Mesenchymal stem cell (in vitro differentiated cells and primary cell): ENCODE measurements at regions not wholly inside any gene's neighbourhood (a gene's known extent, or its start where the extent isn't known, plus 50 kb on each side); places are given as distances from the start of the nearest gene placed in this dataset.

ENCODE experiments used
- DNase-seq: peaks from one replicate; pipeline ENCODE4 v3.0.0-alpha.2; 2013
- H2AFZ ChIP-seq: one replicate; pipeline ENCODE4 v1.6.1; 2013; ENCODE audit warnings: low read depth, mild to moderate bottlenecking, control low read depth, inconsistent platforms, low read length, moderate library complexity
- H2AK5ac ChIP-seq: 2 replicates; pipeline ENCODE4 v1.6.1; 2013; ENCODE audit warnings: low read length, moderate library complexity, mild to moderate bottlenecking, inconsistent platforms; ENCODE audit not compliant: severe bottlenecking
- H2BK120ac ChIP-seq: one replicate; pipeline ENCODE4 v1.6.1; 2013; ENCODE audit warnings: low read depth, mild to moderate bottlenecking, inconsistent platforms, low read length, moderate library complexity
- H2BK12ac ChIP-seq, 2 experiments: one replicate each; pipeline ENCODE4 v1.6.1; 2013; ENCODE audit warnings: inconsistent platforms in 2 of 2, low read length in 2 of 2, mild to moderate bottlenecking in 2 of 2, moderate library complexity in 2 of 2, control low read depth in 1 of 2
- H2BK15ac ChIP-seq: one replicate; pipeline ENCODE4 v1.6.1; 2013; ENCODE audit warnings: mild to moderate bottlenecking, low read depth, inconsistent platforms; ENCODE audit not compliant: poor library complexity, severe bottlenecking
- H2BK5ac ChIP-seq: 2 replicates; pipeline ENCODE4 v1.6.1; 2013; ENCODE audit warnings: low read depth, mild to moderate bottlenecking, low read length, control low read depth, inconsistent platforms; ENCODE audit not compliant: poor library complexity, severe bottlenecking
- H3K14ac ChIP-seq, 2 experiments: one replicate each; pipeline ENCODE4 v1.6.1; 2013; ENCODE audit warnings: inconsistent platforms in 2 of 2, low read length in 2 of 2, control low read depth in 1 of 2, mild to moderate bottlenecking in 1 of 2, moderate library complexity in 1 of 2
- H3K18ac ChIP-seq, 2 experiments: one replicate each; pipeline ENCODE4 v1.6.1; 2013; ENCODE audit warnings: inconsistent platforms in 2 of 2, low read length in 2 of 2, control low read depth in 1 of 2, low read depth in 1 of 2, mild to moderate bottlenecking in 1 of 2
- H3K23ac ChIP-seq, 2 experiments: one replicate each; pipeline ENCODE4 v1.6.1; 2013; ENCODE audit warnings: inconsistent platforms in 2 of 2, low read length in 2 of 2, mild to moderate bottlenecking in 2 of 2, moderate library complexity in 2 of 2, control low read depth in 1 of 2
- H3K27ac ChIP-seq: 2 replicates; pipeline ENCODE4 v1.5.1; 2013; ENCODE audit warnings: mild to moderate bottlenecking, moderate library complexity, low read length, control low read depth, inconsistent platforms; ENCODE audit not compliant: poor library complexity, severe bottlenecking
- H3K27me3 ChIP-seq, 2 experiments: 2 replicates each; pipeline versions ENCODE4 v1.6.1 to v1.7.0; 2013; ENCODE audit warnings: low read length in 2 of 2, mild to moderate bottlenecking in 2 of 2, moderate library complexity in 2 of 2, control low read depth in 1 of 2, inconsistent platforms in 1 of 2; ENCODE audit not compliant: control insufficient read depth in 1 of 2, insufficient read depth in 1 of 2
- H3K36me3 ChIP-seq, 2 experiments: 2 replicates each; pipeline versions ENCODE4 v1.6.1 to v1.7.0; 2013; ENCODE audit warnings: low read length in 2 of 2, control low read depth in 1 of 2, inconsistent platforms in 1 of 2, low read depth in 1 of 2, mild to moderate bottlenecking in 1 of 2; ENCODE audit not compliant: insufficient read depth in 2 of 2, control insufficient read depth in 1 of 2
- H3K4ac ChIP-seq, 2 experiments: one replicate each; pipeline ENCODE4 v1.6.1; 2013; ENCODE audit warnings: inconsistent platforms in 2 of 2, low read length in 2 of 2, mild to moderate bottlenecking in 2 of 2, moderate library complexity in 2 of 2, control low read depth in 1 of 2, low read depth in 1 of 2
- H3K4me1 ChIP-seq: 2 replicates; pipeline ENCODE4 v1.6.1; 2013; ENCODE audit warnings: low read depth, low read length, control low read depth; ENCODE audit not compliant: control insufficient read depth, insufficient read depth
- H3K4me2 ChIP-seq: 2 replicates; pipeline ENCODE4 v1.6.1; 2013; ENCODE audit warnings: low read length, mild to moderate bottlenecking, inconsistent platforms; ENCODE audit not compliant: poor library complexity, severe bottlenecking
- H3K4me3 ChIP-seq, 2 experiments: 2 replicates each; pipeline versions ENCODE4 v1.5.1 to v1.7.0; 2013; ENCODE audit warnings: low read length in 2 of 2, mild to moderate bottlenecking in 2 of 2, control low read depth in 1 of 2, low read depth in 1 of 2; ENCODE audit not compliant: insufficient read depth in 1 of 2
- H3K79me1 ChIP-seq: replicated peaks from 2 replicates; pipeline ENCODE4 v1.6.1; 2013; ENCODE audit warnings: mild to moderate bottlenecking, control low read depth, low read length, inconsistent platforms; ENCODE audit not compliant: poor library complexity, severe bottlenecking
- H3K9ac ChIP-seq: 2 replicates; pipeline ENCODE4 v1.7.0; 2013; ENCODE audit warnings: mild to moderate bottlenecking, low read length, moderate library complexity
- H3K9me3 ChIP-seq: 2 replicates; pipeline ENCODE4 v1.7.0; 2013; ENCODE audit warnings: mild to moderate bottlenecking, low read length; ENCODE audit not compliant: control insufficient read depth
- H4K8ac ChIP-seq: one replicate; pipeline ENCODE4 v1.6.1; 2013; ENCODE audit warnings: inconsistent platforms, mild to moderate bottlenecking, low read length, moderate library complexity
- H4K91ac ChIP-seq: one replicate; pipeline ENCODE4 v1.6.1; 2013; ENCODE audit warnings: mild to moderate bottlenecking, low read length, inconsistent platforms
- WGBS: methylation state at CpG from one replicate; pipeline ENCODE4 v1.1.7; 2013; ENCODE audit warnings: mixed read lengths; 5-methylcytosine and 5-hydroxymethylcytosine counted together

DNA sequence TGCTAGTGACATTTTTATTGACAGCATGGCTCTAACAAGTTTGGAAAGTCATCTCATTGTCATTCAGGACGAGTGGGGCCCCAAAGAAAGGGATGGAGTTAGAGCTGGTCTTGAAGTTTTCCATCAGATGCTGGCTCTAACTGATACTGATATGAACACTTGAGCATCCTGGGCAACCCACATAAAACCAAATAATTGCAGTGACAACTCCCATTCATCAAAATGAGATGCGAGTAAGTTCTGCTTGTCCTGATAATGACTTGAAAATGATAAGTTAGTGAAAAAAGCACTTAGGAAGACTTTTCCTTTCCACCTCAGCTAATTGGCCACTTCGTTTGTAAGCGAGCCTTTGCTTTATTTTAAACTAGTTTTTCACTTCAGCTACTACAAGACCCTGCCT is 147.6 kb downstream of the SP3 start:
- H3K79me1 ChIP-seq: no peaks in the 10 kb centered on the region
- H2AK5ac ChIP-seq: no peak overlapping the region
- no peak overlapping the region for H3K9ac ChIP-seq
- no peak overlapping the region for H4K8ac ChIP-seq
- no peak overlapping the region for H3K23ac ChIP-seq
- no peak overlapping the region for H3K27ac ChIP-seq
- H2BK12ac ChIP-seq: no peak overlapping the region
- H3K27me3 ChIP-seq: peaks cover 13 to 20% of the 10 kb centered on the region in 2 experiments
- WGBS: 82% methylated on average over 3 of the region's 4 CpGs
- no peak overlapping the region for H2BK5ac ChIP-seq
- no peak overlapping the region for H3K18ac ChIP-seq
- H2AFZ ChIP-seq: no peak overlapping the region
- H3K4me3 ChIP-seq: no peak overlapping the region
- H3K4ac ChIP-seq: no peak overlapping the region
- DNase-seq: no peak
- no peak overlapping the region for H2BK15ac ChIP-seq
- no peak overlapping the region for H3K14ac ChIP-seq
- no peak overlapping the region for H2BK120ac ChIP-seq
- no peaks in the 10 kb centered on the region for H3K4me1 ChIP-seq
- no peak overlapping the region for H4K91ac ChIP-seq
- H3K36me3 ChIP-seq: no peaks in the 10 kb centered on the region
- H3K4me2 ChIP-seq: no peak overlapping the region
- H3K9me3 ChIP-seq: no peaks in the 10 kb centered on the region

DNA sequence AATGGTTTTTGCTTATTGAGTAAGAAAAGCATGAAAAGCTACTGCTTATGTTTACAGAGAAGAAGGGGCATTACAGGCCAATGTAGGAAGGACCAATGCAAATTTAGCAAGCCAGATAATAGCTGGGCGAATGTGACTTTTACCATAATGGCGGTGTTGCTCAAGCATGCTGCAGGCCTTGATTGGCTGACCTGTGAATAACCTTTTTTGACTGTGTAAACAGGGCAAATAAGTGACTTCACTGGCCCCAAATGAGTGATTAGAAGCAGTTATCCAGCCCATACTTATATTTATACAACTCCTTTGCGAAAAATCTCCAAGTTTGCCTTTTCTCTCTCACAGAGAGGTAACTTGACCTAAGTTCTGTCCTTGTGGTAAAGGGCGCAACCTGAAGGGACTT is 146.9 kb downstream of the SP3 start:
- Histone ChIP-seq H3K9ac (no peak overlapping the region), H3K4ac (no peak overlapping the region), H2BK12ac (no peak overlapping the region), H3K9me3 (no peaks in the 10 kb centered on the region), H3K4me1 (no peaks in the 10 kb centered on the region), H3K27me3 (peaks cover 16 to 26% of the 10 kb centered on the region in 2 experiments), H3K4me3 (no peak overlapping the region), H3K14ac (no peak overlapping the region), H2BK5ac (no peak overlapping the region), H2BK120ac (no peak overlapping the region), H4K8ac (no peak overlapping the region), H2AFZ (no peak overlapping the region), H4K91ac (no peak overlapping the region), H2AK5ac (no peak overlapping the region), H3K36me3 (no peaks in the 10 kb centered on the region), H3K79me1 (no peaks in the 10 kb centered on the region), H2BK15ac (no peak overlapping the region), H3K18ac (no peak overlapping the region), H3K23ac (no peak overlapping the region), H3K4me2 (no peak overlapping the region), H3K27ac (no peak overlapping the region)
- WGBS: 89% methylated on average over 4 of the region's 4 CpGs
- no peak for DNase-seq

DNA sequence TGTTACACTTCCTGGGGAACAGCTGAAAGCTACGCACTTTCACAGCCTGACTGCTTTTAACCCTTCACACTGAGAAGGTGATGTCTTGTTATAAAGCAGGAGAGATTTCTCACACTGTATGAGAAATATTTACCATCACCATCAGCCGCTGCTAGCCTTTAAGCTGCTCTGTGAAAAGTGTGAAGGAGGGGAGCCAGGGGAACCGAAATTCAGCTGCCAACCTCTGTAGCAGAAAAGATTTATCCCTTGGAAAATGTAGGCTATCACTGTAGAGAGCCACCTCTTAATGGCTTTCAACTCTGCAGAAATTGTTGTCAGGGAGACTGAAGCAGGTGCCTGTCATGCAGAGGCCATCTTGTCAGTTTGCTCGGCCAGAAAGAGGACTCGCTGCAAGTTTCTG is 145.3 kb downstream of the SP3 start:
- no peak overlapping the region for H2BK120ac ChIP-seq

DNA sequence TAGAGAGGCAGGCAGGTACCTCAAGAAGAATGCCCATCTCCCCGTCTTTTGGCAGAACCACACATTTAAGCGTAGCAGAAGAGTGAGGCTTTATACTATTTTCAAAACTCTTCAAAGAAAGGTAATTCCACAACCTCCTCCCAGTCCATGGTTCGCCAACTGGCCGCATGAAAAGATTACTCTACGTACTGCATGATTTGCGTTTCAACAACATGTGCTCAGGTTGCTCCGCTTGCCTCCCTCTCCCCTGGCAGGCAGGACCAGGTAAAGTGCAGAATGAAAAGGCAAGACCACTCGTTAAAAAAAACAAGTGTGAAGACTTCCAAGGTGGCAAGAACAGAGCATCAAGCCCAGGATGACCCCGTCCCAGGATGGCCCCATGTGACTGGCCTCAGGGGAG is 143.7 kb downstream of the SP3 start:
- no peaks in the 10 kb centered on the region for H3K79me1 ChIP-seq
- H3K4me3 ChIP-seq: no peak overlapping the region
- H3K9me3 ChIP-seq: no peaks in the 10 kb centered on the region
- no peak overlapping the region for H2BK12ac ChIP-seq
- H3K27me3 ChIP-seq: peaks cover 23 to 34% of the 10 kb centered on the region in 2 experiments
- no peak overlapping the region for H3K4me2 ChIP-seq
- H4K91ac ChIP-seq: no peak overlapping the region
- DNase-seq: no peak
- H3K27ac ChIP-seq: no peak overlapping the region
- H2AFZ ChIP-seq: no peak overlapping the region
- 89% methylated on average over 9 of the region's 9 CpGs for WGBS
- H3K9ac ChIP-seq: no peak overlapping the region
- H2BK120ac ChIP-seq: no peak overlapping the region
- no peaks in the 10 kb centered on the region for H3K4me1 ChIP-seq
- no peak overlapping the region for H3K4ac ChIP-seq
- no peak overlapping the region for H3K14ac ChIP-seq
- H2BK15ac ChIP-seq: no peak overlapping the region
- H2BK5ac ChIP-seq: no peak overlapping the region
- H3K23ac ChIP-seq: no peak overlapping the region
- no peak overlapping the region for H2AK5ac ChIP-seq
- no peaks in the 10 kb centered on the region for H3K36me3 ChIP-seq
- no peak overlapping the region for H3K18ac ChIP-seq
- no peak overlapping the region for H4K8ac ChIP-seq

More for the DNA sequence above, 145.3 kb downstream of the SP3 start:
- no peak overlapping the region for H2AFZ ChIP-seq
- no peak overlapping the region for H3K27ac ChIP-seq
- no peak overlapping the region for H3K9ac ChIP-seq
- H3K18ac ChIP-seq: no peak overlapping the region
- no peak overlapping the region for H2AK5ac ChIP-seq
- H3K79me1 ChIP-seq: no peaks in the 10 kb centered on the region
- no peak overlapping the region for H4K91ac ChIP-seq
- H3K4me1 ChIP-seq: no peaks in the 10 kb centered on the region
- WGBS: 81% methylated on average over 4 of the region's 5 CpGs
- DNase-seq: no peak
- H2BK12ac ChIP-seq: no peak overlapping the region
- no peak overlapping the region for H3K4ac ChIP-seq
- H3K14ac ChIP-seq: no peak overlapping the region
- peaks cover 23 to 34% of the 10 kb centered on the region in 2 experiments for H3K27me3 ChIP-seq
- no peak overlapping the region for H2BK5ac ChIP-seq
- no peak overlapping the region for H2BK15ac ChIP-seq
- H3K4me2 ChIP-seq: no peak overlapping the region
- H3K23ac ChIP-seq: no peak overlapping the region
- no peak overlapping the region for H3K4me3 ChIP-seq
- H3K36me3 ChIP-seq: no peaks in the 10 kb centered on the region
- H4K8ac ChIP-seq: no peak overlapping the region
- H3K9me3 ChIP-seq: no peaks in the 10 kb centered on the region
